OCI-LY7 (cell line): ENCODE measurements at regions not wholly inside any gene's neighbourhood (a gene's known extent, or its start where the extent isn't known, plus 50 kb on each side); places are given as distances from the start of the nearest gene placed in this dataset.

ENCODE experiments used
- EZH2phosphoT487 ChIP-seq: fragments of 200-600 bp; sonication (generic); IDR thresholded peaks from 2 replicates; pipeline ENCODE4 v1.6.1; 2018; ENCODE audit warnings: low read depth, borderline replicate concordance, mild to moderate bottlenecking, mixed run types, antibody characterized with exemption, low read length, moderate library complexity, mixed read lengths
- TF ChIP-seq, protein P1 (sequence below): fragments of 200-600 bp; sonication (generic); conservative IDR thresholded peaks from 2 replicates; pipeline ENCODE4 v1.5.1; 2014; ENCODE audit warnings: mild to moderate bottlenecking, antibody characterized with exemption, low read length, moderate library complexity, mixed read lengths

DNA sequence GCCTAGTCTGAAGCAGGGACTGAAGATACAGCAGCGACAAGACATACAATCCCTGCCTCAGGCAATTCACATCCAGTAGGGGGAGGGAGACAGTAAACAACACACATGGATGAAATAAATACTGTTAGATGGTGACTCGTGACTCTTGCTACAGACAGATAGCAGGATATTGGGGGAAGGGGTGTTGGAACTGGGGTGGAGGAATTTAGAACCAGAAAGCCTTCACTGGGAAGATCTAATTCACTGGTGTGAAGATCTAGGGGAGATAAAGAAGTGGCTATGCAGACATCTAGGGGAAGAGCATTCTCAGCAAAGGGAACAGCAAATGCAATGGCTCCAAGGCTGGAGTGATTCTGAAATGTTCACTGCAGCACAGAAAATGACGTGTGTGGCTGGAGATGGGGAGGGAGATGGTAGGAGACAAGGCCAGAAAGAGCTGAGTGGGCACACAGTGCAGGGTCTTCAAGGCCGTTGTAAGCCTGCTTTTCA lies 52.6 kb upstream of the TMEM163 start:
- TF ChIP-seq, protein P1, sequence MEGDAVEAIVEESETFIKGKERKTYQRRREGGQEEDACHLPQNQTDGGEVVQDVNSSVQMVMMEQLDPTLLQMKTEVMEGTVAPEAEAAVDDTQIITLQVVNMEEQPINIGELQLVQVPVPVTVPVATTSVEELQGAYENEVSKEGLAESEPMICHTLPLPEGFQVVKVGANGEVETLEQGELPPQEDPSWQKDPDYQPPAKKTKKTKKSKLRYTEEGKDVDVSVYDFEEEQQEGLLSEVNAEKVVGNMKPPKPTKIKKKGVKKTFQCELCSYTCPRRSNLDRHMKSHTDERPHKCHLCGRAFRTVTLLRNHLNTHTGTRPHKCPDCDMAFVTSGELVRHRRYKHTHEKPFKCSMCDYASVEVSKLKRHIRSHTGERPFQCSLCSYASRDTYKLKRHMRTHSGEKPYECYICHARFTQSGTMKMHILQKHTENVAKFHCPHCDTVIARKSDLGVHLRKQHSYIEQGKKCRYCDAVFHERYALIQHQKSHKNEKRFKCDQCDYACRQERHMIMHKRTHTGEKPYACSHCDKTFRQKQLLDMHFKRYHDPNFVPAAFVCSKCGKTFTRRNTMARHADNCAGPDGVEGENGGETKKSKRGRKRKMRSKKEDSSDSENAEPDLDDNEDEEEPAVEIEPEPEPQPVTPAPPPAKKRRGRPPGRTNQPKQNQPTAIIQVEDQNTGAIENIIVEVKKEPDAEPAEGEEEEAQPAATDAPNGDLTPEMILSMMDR = no peak
- TF ChIP-seq EZH2phosphoT487 = no peak
